Testis (tissue), 2 donors: ENCODE measurements at regions not wholly inside any gene's neighbourhood (a gene's known extent, or its start where the extent isn't known, plus 50 kb on each side); places are given as distances from the start of the nearest gene placed in this dataset.

Experiments
- DNase-seq: peaks from one replicate; pipeline ENCODE4 v3.0.0-alpha.2; 2019
- H3K27ac ChIP-seq, 2 donors: fragments of 200-600 bp; sonication (generic); one replicate each; pipeline ENCODE4 v1.5.1; 2019
- H3K27me3 ChIP-seq: fragments of 200-600 bp; sonication (generic); one replicate; pipeline ENCODE4 v1.5.1; 2019
- H3K36me3 ChIP-seq: fragments of 200-600 bp; sonication (generic); one replicate; pipeline ENCODE4 v1.5.1; 2017; ENCODE audit warnings: low read depth; ENCODE audit errors: missing control alignments
- H3K4me1 ChIP-seq: fragments of 200-600 bp; sonication (generic); one replicate; pipeline ENCODE4 v1.5.1; 2019
- H3K4me3 ChIP-seq, 2 donors: fragments of 200-600 bp; sonication (generic); one replicate each; pipeline ENCODE4 v1.5.1; 2017 to 2019
- H3K9me3 ChIP-seq: fragments of 200-600 bp; sonication (generic); one replicate; pipeline ENCODE4 v1.5.1; 2017
- CTCF ChIP-seq, 3 experiments: fragments of 450-650 bp in 2 of 3; fragments of 200-600 bp in 1 of 3; sonication (generic) in 1 of 3; IDR thresholded peaks; one replicate each; pipeline ENCODE4 v1.5.1; 2016 to 2019; ENCODE audit warnings: antibody characterized with exemption in 3 of 3, mild to moderate bottlenecking in 2 of 3, moderate library complexity in 1 of 3
- POLR2A ChIP-seq: fragments of 450-650 bp; IDR thresholded peaks from one replicate; pipeline ENCODE4 v1.6.1; 2017; ENCODE audit warnings: antibody characterized with exemption, mild to moderate bottlenecking, moderate library complexity
- WGBS, 2 donors: methylation state at CpG; one replicate each; pipeline ENCODE4 v1.1.5; 2018; 5-methylcytosine and 5-hydroxymethylcytosine counted together
- intact Hi-C: fragments of 100-400 bp; cut with DNase I; formaldehyde crosslinking; loops from one replicate; pipeline ENCODE4 v1.15.1; 2023; ENCODE audit warnings: low total_unique reads

DNA sequence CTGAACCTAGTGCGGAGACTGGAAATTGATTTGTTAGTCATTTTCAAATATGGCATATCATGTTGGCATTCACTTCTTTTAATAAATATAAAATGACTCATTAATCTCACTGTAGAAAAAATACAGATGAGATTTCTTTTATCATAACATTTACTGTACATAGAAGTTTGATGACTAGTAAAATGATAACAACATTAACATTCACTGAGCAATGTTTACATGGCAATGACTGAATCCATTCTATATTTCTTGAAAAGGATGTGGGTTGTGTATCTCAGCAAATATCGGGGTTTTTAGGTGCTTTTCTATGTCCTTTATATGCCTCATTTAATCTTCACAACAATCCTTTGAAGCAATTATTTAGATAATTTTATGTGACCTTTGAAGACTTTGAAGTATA lies 920.9 kb upstream of the FAT3 start:
- intact Hi-C loops: no loop called here
- no peak for TF ChIP-seq CTCF (IDR thresholded peaks at IDR 0.05)
- TF ChIP-seq POLR2A: no peak
- WGBS, 2 donors: 91 to 94% methylated on average over 2 of the region's 2 CpGs
- H3K4me1 ChIP-seq: no peaks in the 10 kb centered on the region
- DNase-seq: no peak
- H3K27ac ChIP-seq: no peak overlapping the region
- H3K9me3 ChIP-seq: no peaks in the 10 kb centered on the region
- H3K27me3 ChIP-seq: no peaks in the 10 kb centered on the region
- H3K36me3 ChIP-seq: no peaks in the 10 kb centered on the region
- no peak overlapping the region for H3K4me3 ChIP-seq

DNA sequence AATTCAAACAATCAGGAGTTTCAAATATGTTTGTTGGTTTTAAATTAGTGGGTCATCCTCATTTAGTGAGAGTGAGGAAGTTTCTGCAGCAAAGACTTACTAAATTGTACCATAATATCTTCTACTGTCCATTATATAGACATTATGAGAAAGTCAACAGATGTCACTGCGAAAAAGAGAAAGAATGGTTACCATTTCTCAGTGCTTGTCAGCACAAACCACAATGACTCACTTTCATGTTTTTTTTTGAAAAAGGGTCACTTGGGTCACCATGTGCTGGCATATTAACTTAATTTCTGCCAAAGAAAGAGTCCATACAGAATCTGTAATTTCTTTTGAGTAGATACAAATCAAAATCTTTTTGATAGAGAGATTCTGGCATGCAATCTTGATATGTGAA lies 924.6 kb upstream of the FAT3 start:
- Histone ChIP-seq H3K4me1 (no peaks in the 10 kb centered on the region), H3K27me3 (no peaks in the 10 kb centered on the region), H3K27ac (no peak overlapping the region), H3K9me3 (no peaks in the 10 kb centered on the region), H3K4me3 (no peak overlapping the region), H3K36me3 (no peaks in the 10 kb centered on the region)
- 92 to 100% methylated on average over 1 of the region's 1 CpG for WGBS, 2 donors
- intact Hi-C loops: no loop called here
- no peak for DNase-seq
- TF ChIP-seq POLR2A (no peak), CTCF (IDR thresholded peaks at IDR 0.05) (no peak)

GRCh38 chr11:91296629-91297028 lies 928.0 kb upstream of the FAT3 start:
- H3K4me3 ChIP-seq: no peak overlapping the region
- WGBS, 2 donors: 75 to 88% methylated on average over 1 of the region's 1 CpG
- no peaks in the 10 kb centered on the region for H3K36me3 ChIP-seq
- no peaks in the 10 kb centered on the region for H3K27me3 ChIP-seq
- H3K4me1 ChIP-seq: no peaks in the 10 kb centered on the region
- no peak overlapping the region for H3K27ac ChIP-seq
- intact Hi-C loops: no loop called here
- no peaks in the 10 kb centered on the region for H3K9me3 ChIP-seq
- TF ChIP-seq POLR2A: no peak
- DNase-seq: no peak

DNA sequence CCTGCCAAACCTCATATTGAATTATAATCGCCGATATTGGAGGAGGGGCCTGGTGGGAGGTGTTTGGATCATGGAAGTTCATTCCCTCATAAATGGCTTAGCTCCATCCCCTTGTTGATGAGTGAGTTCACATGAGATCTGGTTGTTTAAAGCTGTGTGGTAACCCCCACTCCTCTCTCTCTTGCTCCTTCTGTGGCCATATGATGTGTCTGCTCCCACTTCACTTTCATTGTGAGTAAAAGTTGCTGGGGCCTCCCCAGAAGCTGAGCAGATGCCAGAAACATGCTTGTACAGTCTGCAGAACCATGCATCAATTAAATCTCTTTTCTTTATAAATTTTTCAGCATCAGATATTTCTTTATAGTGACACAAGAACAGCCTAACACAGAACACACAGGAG lies 929.0 kb upstream of the FAT3 start:
- H3K9me3 ChIP-seq: no peaks in the 10 kb centered on the region
- H3K27ac ChIP-seq: no peak overlapping the region
- intact Hi-C loops: no loop called here
- TF ChIP-seq POLR2A (no peak), CTCF (IDR thresholded peaks at IDR 0.05) (no peak)
- 89 to 93% methylated on average over 2 of the region's 2 CpGs for WGBS, 2 donors
- no peak overlapping the region for H3K4me3 ChIP-seq
- no peak for DNase-seq
- no peaks in the 10 kb centered on the region for H3K27me3 ChIP-seq
- H3K4me1 ChIP-seq: no peaks in the 10 kb centered on the region
- H3K36me3 ChIP-seq: no peaks in the 10 kb centered on the region

DNA sequence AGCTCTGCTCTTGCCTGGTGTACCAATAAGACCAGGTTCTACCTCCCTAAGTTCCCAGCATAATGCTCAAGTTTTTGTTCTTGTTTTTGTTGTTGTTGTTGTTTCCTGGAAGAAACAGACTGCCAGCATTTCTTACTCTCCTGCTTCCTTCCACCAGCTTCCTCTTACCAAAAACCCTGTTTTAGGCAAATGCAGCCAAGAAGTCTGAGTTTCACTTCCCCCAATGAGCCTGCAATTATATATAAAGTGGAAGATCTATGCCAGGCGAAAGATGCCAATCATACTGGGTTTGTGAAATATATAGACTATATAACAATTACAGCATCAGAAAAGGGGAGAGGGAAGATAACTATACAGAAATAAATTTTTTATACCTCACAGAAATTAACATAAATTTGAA lies 931.5 kb upstream of the FAT3 start:
- Histone ChIP-seq H3K27me3 (no peaks in the 10 kb centered on the region), H3K9me3 (no peaks in the 10 kb centered on the region), H3K4me1 (no peaks in the 10 kb centered on the region), H3K27ac (no peak overlapping the region), H3K36me3 (no peaks in the 10 kb centered on the region), H3K4me3 (no peak overlapping the region)
- WGBS, 2 donors: 87 to 94% methylated on average over 1 of the region's 1 CpG
- intact Hi-C loops: no loop called here
- DNase-seq: no peak
- TF ChIP-seq CTCF (IDR thresholded peaks at IDR 0.05): no peak
- no peak for TF ChIP-seq POLR2A
